HG03103 (cell line): ENCODE measurements at regions not wholly inside any gene's neighbourhood (a gene's known extent, or its start where the extent isn't known, plus 50 kb on each side); places are given as distances from the start of the nearest gene placed in this dataset.

ENCODE experiments used
- ATAC-seq: cut with Tn5 transposase; IDR thresholded peaks from one replicate; pipeline ENCODE4 v1.9.1; 2021; ENCODE audit warnings: low read depth; ENCODE audit not compliant: unreplicated experiment

DNA sequence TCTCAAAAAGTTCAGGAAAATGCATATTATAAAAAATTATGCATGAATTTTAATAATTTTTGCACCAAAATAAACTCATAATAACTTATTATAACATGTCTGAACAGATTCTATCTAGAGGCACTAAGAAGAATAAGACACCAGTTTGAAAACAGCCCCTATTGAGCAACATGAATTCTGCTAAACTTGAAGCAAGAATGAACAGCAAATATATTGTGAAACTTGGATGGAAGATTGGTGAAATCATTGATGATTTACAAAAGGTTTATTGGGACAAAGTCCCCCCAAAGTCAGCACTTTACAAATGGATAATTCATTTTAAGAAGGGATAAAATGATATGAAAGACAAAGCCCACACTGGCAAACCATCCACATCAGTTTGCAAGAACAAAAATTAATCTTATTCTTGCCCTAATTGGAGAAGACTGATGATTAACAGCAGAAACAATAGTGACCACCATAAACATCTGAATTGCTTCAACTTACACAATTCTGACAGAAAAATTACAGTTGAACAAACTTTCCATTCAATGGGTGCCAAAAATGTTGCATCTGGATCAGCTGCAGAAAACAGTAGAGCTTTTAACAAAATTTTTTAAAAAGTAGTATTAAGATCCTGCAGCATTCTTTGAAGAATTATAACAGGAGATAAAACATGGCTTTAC, 257.5 kb upstream of the FAT3 start:
- ATAC-seq = no peak

DNA sequence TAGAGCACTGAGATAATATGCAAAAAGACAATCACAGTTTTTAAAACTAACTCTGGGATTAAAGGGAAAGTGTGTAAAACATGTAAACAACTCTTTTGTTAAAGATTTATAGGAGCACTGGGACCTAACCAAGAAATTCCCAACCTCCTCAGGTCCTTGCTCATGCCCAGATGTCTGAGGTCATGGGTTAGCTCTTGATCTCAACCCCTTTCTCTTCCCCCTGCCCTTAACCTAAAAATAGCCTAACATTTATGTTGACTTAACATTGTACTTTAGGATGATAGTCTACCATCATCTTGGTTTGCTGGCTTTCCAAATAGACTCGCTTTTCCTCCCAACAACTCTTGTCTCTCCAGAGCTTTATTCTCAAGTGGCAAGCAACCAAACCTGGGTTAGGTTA, 258.2 kb upstream of the FAT3 start:
- no peak for ATAC-seq

DNA sequence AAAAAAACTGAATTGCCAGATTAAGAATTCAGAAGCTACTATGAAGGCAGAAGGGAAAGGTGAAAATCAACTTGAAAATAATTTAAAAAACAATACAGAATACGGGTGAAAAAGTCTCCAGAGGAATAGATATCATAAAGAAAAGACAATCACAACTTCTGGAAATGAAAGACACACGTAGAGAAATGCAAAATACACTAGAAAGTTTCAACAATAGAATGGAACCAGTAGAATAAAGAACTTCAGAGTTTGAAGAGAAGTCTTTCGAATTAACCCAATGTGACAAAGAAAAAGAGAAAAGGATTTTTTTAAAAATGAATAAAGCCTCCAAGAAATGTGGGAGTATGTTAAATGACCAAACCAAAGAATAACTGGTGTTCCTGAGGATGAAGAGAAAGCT, 263.8 kb upstream of the FAT3 start:
- ATAC-seq = no peak

DNA sequence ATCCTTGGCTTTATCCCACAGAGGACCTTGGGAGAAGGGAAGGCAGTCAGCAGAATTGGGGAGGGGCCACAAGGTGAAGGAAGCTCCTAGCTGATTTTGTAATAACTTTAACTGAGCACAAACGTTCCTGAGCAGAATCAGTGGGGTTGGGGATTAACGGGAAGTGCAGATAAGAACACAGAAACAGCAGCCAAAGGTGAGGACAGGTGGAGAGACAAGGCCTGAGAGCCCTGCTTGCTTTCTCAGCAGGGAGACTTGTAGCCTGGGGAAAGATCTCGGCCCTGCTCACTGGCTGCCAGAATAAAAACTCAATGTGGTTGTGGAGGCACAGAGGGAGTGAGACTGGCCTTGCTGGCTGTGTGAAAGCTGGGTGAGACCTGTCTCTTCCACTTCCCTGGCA, 265.2 kb upstream of the FAT3 start:
- no peak for ATAC-seq

DNA sequence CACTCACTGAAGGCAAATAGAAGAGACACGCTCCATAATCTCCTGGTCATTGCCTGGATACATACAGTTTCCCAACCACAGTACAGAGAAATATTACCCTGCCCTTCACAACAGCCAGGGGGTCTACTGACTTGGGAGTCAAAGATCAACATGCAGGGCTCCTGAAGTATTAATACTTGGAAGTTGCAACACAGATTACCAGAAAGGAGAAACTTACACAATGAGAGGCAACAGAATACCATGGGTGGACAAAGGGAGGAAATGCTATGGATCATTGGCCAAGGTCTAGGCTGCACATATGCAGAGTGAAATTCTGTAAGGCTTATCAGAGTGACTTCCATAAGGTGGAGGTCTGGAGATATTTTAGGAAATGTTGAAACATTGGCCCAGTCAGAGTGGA, 267.9 kb upstream of the FAT3 start:
- ATAC-seq = no peak

- ATAC-seq = no peak
Measured at GRCh38 chr11:91955206-91955605, 269.4 kb upstream of the FAT3 start.

GRCh38 chr11:91952056-91952455, 272.6 kb upstream of the FAT3 start:
- ATAC-seq = no peak

DNA sequence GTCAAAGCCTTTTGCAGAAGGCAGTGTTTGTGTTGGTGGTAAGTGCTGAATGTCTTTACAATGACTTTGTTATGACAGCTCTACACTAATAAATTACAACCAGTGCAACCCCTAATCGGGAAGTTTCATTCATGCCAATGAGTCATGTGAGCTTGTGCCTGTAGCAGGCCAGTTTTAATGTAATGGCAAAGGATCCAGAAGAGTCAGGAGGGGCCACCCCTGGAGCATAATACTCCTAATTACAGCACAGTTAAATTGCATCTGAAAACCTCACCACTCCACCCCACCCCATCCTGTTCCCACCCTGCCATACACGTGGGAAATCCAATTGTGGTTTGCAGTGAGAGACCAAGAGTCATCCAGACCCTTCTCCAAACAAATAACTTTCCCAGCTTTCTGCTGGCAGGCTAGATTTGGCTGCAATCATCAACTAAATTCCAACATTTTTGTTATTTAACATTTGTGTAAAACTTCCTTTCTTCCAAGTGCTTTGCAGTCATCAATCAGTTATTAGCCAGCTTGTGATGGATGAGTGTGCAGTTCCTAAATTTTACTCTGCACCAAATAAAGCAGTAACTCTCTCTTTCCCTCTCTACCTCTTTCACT, 277.3 kb upstream of the FAT3 start:
- no peak for ATAC-seq

DNA sequence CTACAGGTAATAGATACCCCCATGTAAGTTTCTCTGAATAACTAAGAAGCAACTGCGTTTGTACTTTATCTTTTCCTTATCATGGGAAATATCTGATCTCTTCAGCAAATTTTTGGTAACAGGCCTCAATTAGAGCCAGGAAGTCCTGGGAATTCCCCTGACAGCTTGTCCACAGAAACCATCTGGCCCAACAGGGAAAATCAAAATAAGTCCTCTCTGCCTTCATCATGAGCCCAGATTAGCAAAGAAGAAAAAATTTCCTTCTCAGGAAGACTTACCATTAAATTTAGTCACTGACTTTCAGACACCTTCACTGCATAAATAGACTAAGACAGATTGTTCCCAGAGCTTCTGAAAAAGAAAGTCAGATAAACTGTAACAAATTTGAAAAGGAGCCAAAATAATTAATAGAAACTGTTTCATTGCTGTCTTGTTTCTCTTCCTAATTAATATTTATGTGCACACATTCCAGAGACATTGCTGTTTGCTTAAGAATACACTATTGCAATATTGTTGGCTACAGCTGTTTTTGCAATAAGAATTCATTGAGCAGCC, 278.1 kb upstream of the FAT3 start:
- ATAC-seq = no peak

DNA sequence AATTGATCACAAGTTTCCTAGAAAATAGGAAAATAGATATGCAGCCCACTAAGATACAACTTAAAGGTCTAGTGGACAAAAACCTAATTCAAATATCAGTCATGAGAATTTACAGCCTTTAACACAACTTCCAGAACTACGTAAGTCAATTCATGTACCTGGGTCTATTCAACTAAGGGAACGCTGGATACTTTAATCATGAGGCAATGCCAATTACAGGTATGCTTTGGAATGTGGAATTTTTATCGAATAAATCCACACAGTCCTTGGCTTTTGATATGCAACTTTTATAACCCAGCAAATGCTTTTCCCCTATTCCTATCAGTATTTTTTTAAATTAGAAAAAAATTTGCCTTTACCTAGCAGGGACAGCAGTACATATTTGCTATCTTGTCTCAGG, 289.5 kb upstream of the FAT3 start:
- ATAC-seq = no peak

DNA sequence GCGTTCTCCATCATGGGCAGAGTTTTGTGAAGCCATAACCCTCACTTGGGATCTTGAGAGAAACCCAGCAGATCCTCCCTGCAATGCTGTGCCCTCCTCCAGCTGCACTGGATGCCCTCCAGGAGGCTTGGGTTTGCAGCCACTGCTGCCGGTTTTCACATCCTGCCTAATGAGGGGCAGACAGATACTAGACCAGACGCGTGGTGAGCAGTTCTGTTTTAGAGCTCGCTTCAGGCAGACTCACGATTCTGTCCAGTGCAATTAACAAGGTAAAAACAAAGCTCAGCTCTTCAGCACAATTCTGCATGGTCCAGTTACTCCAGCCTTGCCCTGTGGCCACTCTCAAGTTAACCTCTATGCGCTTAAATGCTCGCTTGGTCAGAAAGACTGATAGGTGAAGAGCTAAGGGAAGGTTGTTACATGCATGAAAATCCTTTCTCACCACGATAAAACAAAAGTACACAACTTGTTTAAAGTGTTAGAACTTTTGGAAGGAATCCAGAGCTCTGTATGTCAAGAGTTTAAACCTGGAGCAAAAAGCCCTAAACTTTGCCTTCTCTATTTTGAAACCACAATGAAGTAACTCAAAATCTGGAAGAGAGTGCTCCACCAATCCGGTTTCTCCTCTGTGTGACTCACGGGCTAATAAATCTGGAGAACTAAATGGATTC, 292.3 kb upstream of the FAT3 start:
- ATAC-seq = no peak

DNA sequence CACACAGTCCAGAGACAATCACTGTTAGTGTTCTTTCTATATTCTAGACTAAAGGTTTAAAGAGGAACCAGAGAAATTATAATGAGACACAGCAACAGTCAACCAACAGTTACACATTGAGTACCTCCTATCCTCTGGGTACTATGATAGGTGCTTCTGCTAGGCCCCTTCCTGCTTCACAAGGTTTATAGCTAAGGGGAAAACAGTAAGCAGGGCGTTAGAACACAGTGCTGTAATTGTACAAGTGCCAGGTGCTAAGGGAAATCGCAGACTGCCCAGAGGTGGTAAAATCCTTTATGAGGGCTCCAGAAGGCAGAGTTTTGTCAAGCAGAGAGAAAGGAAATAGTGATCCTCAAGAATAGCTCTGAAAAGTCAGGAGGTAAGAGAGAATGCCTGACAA, 297.2 kb upstream of the FAT3 start:
- no peak for ATAC-seq

GRCh38 chr11:91926965-91927364, 297.7 kb upstream of the FAT3 start:
- no peak for ATAC-seq

DNA sequence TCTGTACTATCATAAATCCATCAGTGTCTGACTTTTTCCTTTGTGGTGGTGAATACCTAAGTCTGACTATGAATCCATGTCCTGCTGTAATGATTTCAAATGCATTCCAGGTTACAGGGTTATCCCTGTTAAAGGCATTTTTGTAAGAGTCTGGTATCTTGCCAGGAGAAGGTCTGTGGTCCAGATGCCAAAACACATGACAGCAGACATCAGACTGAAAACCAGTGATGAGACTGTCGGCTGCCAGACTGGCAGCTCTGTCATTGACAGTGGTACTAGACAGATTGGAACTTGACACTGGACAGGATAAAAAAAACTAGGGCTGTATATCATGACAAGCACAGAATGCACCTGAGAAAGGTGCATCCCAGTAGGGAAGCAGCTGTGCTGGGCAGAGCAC, 301.8 kb upstream of the FAT3 start:
- ATAC-seq = no peak

DNA sequence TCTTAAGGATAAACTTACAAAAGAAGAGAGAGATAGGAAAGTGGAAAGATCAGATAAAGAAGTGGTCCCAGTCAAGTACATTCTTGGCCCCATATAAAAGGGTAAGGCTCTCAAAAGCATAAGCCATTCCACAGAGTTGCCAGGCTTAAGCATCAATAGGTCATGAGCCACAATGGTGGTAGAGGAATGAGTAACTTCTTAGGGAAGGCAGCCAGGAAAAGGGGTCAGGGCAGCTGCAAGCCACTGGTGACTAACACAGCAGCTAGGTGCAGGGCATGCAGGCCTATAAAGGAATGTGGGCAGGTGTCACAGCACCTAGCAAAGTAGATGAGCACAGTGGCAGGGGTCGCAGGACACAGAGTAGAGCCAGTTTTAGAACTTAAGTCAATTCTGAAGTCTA, 302.6 kb upstream of the FAT3 start:
- no peak for ATAC-seq

DNA sequence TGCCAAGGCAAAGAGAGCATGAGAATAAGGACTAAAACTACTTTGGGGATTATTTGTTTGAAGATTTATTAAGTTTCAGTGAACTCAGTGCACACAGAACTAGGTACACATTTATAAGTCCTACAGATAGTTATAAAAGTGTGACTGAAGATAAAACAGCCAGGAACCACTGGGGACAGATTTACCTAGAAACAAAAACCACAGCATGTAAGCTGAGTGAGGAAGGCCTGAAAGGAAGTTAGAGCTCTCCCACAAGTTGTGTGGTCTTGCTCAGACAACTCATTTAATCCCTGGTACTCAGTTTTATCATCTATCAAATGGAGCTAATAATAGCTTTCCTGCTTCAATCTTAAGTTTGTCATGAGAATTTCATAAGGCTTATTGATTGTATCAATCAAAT, 311.2 kb upstream of the FAT3 start:
- ATAC-seq = no peak

GRCh38 chr11:91912322-91912721, 312.3 kb upstream of the FAT3 start:
- no peak for ATAC-seq

- no peak for ATAC-seq
Measured at GRCh38 chr11:91906871-91907624, 317.6 kb upstream of the FAT3 start.

DNA sequence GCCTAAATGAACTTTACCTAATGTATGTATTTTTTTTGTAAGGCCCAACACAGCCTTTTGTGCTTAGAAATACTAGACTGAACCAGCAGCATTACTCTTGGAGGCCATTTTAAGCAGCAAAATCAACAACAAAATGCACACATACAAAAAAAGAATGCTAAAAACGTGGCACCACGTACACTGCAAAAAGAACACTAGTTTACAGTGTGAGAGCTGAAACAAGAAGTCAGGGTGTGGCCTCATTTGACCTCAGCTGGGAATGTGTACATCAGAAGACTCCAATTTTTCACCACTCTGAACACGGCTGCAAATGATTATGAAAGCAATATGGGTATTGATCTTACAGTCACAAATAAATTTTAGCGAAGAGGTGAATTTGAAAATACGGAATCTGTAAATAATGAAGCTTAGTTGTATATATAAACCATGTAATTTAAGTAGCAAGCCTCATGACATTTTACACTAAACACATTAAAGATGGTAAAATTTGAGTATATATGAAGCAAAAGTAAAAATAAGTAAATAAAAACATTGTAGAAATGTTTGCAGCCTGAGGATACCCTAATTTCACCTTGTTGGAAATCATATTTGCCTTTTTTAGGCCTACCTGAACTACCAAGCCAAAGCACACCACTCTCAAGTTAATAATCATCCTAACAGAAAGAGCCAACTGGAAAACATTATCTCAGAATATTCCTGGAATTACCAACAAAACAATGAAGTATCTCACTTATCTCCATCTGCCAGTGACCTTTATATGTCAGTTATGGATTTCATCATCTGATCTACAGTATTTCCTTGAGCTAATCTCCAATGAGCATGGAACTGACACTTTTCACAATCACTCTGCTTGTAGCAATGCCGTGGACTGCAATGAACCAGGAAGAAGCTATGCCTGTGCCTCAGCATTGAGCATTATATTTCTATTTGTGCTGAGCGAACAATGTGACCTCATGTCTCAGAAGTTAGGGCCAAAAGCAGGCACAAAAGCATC, 319.5 kb upstream of the FAT3 start:
- no peak for ATAC-seq

GRCh38 chr11:91902312-91902711, 322.3 kb upstream of the FAT3 start:
- no peak for ATAC-seq
